Suprapubic skin (tissue), 3 donors: ENCODE measurements at regions not wholly inside any gene's neighbourhood (a gene's known extent, or its start where the extent isn't known, plus 50 kb on each side); places are given as distances from the start of the nearest gene placed in this dataset.

Source experiments
- CTCF ChIP-seq, 2 donors: fragments of 200-600 bp in 1 of 2; fragments of 450-650 bp in 1 of 2; sonication (generic) in 1 of 2; IDR thresholded peaks; one replicate each; pipeline ENCODE4 v1.5.1; 2016 to 2019; ENCODE audit warnings: antibody characterized with exemption in 2 of 2, mild to moderate bottlenecking in 1 of 2, moderate library complexity in 1 of 2
- POLR2A ChIP-seq, 2 donors: fragments of 450-650 bp; IDR thresholded peaks; one replicate each; pipeline ENCODE4 v1.6.1; 2017; ENCODE audit warnings: antibody characterized with exemption in 2 of 2, mild to moderate bottlenecking in 2 of 2, moderate library complexity in 2 of 2

DNA sequence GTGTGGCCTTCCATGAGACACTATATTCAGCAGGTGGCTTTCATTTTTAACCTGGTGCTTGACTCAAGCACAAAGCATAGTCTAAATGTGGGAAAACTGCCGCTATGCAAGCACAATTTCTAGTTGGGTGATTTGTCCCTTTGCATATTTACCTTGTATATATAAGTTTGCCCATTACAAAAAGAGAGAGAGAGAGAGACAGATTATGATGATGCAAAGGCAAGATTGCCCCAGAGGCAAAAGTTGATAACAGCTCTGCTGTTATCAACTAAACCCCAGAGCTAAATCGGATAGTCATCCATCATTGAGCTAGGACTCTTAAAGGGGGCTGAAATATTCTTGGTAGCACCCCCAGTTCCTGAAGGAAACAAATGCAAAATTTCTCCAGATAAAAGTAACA, 141.5 kb downstream of the AQP9 start:
- TF ChIP-seq CTCF (IDR thresholded peaks at IDR 0.05) (no peak), POLR2A (IDR thresholded peaks at IDR 0.05) (no peak)
